ENCODE measurements at regions not wholly inside any gene's neighbourhood (a gene's known extent, or its start where the extent isn't known, plus 50 kb on each side); places are given as distances from the start of the nearest gene placed in this dataset.

- TF ChIP-seq POLR2AphosphoS5 (IDR thresholded peaks at IDR 0.05) (no peak), POLR2A (IDR thresholded peaks at IDR 0.05) (no peak)
Observed at GRCh38 chr4:66052426-66052825, 382.1 kb upstream of the EPHA5 start.
